HG03159 (cell line): ENCODE measurements at regions not wholly inside any gene's neighbourhood (a gene's known extent, or its start where the extent isn't known, plus 50 kb on each side); places are given as distances from the start of the nearest gene placed in this dataset.

ENCODE experiments used
- ATAC-seq: cut with Tn5 transposase; IDR thresholded peaks from one replicate; pipeline ENCODE4 v1.9.1; 2021; ENCODE audit warnings: mild to moderate bottlenecking, moderate library complexity; ENCODE audit not compliant: unreplicated experiment

- ATAC-seq: no peak
Observed at GRCh38 chr5:124692950-124693349, 53.5 kb downstream of the ZNF608 start.

DNA sequence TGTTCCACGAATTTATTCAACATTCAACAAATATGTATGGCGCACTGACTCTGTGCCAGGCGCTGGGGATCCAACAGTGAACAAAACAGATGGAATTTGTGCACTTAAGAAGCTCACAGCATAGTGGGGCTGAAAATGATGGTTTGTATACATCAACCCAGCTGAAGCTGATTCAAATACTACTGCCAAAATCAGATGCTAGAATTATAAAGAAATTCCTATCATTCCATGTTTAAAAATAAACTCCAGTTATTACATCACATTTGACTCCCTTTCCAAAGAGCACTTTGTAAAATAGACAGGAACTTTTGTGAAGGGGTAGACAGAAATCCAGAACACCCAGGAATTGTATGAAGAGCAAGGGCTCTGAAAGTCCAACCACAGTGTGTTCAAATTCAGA lies 54.1 kb downstream of the ZNF608 start:
- no peak for ATAC-seq

DNA sequence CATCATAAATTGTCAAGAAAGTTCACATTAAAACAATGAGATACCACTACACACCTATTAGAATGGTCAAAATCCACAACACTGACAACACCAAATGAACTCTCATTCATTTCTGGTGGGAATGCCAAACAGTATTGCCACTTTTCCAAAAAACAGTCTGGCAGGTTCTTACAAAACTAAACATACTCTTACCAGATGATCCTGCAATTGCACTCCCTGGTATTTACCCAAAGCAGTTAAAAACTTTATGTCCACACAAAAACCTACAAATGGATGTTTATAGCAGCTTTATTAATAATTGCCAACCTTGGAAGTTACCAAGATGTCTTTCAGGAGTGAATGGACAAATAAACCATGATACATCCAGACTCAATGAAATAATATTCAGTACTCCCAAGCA lies 56.8 kb downstream of the ZNF608 start:
- ATAC-seq: no peak

DNA sequence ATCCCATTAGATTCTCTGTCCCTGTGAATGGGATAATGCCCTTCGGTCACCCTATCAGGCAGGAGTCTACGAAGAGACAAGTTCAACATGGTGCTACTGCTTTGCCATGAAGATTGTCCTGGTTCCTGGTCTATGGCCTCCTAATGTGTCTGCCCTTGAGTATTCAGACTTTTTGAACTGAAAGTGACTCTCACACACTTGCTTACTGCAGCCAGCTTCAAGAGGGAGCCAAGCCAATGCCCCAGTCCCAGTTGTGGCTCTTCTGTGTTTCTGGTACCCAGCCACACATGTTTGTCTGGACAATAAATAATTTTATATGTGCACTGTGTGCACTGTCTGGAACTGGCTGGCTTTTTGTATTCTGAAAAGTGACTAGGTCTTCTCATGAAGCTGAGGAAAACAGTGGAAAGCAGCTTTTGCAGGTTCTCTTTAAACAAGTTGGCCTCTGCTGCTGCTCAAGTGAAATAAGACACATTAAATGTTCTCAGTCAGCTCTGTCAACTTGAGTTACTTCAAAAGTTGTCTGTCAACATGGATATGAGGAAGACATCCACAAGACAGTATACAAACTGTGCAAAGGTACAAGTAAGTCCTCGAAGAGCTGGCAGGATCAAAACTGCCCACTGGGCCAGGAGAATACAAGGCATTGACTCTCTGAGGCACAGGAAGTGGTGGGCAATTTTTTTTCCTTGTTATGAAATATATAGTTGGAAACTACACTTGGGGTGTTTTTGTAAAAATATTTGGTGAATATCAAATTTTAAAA lies 60.0 kb downstream of the ZNF608 start:
- ATAC-seq: no peak

GRCh38 chr5:124685404-124685930 lies 61.0 kb downstream of the ZNF608 start:
- no peak for ATAC-seq

GRCh38 chr5:124683917-124684555 lies 62.4 kb downstream of the ZNF608 start:
- ATAC-seq: no peak

- no peak for ATAC-seq
Observed at GRCh38 chr5:124679578-124680199, 66.8 kb downstream of the ZNF608 start.

DNA sequence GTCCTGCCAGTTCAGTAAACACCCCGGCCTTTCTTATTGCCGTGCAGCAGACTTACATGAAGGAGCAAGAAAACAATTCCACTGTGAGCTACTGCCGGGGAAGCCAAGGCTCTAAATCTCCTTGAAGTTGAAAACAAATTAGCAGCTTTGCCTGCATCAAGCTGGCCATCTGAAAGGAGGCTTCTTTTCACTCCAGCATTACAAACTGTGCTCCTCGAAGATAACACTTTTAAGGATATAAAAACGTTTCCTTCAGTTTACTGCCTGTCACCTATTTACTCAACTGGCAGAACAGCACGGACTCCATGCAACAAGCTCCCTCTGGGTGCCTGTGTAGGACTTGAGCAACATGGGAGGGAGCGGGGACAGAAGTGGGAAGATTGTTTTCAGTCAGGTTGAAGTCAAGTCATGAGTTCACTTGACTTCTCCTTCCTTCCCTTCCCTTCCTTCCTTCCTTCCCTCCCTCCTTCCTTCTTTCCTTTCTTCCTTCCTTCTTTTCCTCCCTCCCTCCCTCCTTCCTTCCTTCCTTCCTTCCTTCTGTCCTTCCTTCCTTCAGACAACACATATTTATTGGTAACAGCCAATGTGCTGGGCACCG lies 67.4 kb downstream of the ZNF608 start:
- ATAC-seq: no peak

DNA sequence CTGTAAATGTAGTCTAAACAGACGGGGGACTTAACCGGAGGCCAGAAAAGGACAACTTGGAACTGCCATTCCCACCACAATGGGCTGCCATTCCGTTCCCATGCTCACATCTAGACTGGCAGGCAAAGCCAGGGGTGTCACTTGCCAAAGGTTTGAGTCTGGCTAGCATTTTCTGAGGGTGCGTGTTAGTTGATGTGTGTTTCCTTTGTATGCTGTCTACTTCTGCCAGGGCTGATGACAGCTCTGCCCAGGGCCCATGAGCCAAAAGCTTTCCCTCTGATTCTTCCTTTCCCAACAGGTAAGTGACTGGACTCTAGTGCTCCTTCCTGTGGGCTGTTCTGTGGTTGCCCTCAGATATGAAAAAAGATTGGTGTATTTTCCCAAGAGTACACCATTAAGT lies 68.0 kb downstream of the ZNF608 start:
- no peak for ATAC-seq

DNA sequence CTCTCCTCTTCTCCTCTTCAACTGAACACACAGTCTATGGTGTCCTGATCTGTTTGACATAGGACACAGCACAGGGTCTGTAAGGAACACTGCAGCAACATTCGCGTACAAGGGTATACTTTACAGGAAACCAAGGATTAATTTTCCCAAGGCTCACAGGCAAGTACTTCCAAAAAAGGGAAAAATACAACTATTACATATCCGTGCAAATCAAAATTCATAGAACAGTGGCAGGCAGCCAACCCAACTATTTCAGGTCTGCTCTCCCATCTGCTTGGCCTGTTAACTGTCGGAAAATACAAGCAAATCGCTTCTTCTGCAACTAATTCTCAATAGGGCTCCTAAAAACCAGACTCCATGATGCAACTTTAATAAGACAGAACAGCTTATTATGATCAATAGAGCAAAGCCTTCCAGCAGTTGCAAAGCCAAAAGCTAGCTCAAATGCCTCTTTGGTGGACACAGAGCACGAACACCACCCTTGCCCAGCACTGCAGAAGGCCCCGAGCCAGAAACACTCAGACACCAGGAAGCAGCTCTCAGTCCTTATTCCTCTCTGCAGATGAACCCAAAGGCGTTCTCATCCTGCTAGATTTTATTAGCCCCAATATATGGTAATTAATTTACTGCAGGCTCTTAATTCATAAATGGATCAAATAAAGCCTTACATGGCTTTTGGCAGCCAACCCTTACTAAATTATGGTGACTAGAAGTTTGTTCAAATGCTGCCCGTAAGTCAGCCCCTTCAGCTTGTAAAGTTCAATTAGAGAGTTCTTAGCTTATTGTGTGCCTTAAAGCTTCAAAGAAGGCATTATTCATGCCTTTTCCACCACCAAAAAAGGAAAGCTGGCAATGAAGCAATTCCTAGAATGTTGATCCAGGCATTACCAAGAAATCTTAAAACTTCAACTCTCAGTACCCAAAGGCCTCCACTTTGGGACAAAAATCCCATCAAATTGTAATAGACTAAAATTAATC lies 68.8 kb downstream of the ZNF608 start:
- ATAC-seq: no peak

DNA sequence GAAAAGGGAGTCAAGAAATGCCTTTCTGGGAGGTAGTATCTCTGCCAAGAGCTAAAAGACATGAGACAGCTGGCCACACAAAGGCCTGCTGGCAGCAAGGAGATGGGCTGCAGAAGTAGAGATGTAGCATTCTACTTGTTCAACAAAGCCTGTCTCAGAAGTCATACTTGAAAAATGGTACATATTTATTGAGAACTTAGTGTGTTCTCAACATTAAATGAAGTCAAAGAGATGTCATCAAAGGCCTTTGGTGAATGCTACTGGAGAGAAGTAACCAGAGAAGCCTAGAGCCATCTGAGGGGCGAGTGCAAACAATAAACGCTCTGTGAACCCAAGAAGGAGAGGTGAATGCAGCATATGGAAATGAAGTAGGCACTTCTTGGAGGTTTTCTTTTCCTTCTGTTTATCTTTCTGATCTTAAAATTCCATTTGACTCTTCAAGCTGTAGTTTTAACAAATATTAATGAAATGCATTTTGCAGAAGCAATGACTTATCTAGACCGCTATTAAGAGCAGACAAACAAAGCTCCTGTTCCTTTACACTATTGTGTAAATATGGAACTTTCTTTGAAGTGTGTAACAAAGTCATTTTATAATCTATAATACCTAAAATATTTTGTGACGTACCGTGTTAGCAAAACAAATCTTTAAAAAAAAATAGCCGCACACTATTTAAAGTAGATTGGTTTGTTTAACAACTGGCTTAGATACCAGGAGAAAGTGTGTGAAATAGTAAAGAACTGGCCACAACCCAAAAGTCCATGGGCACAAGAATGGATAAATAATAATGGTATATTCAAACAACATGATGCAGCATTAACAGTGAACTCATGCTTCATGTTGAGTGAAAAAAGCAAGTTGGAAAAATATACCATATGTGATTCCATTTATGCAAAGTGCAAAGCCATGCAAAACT lies 70.2 kb downstream of the ZNF608 start:
- no peak for ATAC-seq

DNA sequence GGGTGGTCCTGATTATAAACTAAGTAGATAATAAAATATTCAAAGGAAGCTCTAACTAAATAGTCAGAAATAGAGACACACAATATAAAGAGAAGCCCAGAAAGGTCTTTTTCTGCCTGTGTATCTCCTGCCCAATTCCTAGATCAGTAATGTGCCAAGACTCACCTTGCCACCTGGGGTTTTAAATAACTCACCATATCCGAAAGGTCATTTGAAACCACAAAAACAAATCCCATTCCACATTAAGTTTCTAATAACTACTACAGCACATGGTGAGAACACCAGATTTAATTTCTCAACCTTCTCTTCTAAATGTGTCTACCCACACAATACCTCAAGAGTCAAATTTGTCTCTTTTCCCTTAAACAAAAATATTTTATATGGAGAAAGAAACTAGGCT lies 75.2 kb downstream of the ZNF608 start:
- ATAC-seq: no peak

DNA sequence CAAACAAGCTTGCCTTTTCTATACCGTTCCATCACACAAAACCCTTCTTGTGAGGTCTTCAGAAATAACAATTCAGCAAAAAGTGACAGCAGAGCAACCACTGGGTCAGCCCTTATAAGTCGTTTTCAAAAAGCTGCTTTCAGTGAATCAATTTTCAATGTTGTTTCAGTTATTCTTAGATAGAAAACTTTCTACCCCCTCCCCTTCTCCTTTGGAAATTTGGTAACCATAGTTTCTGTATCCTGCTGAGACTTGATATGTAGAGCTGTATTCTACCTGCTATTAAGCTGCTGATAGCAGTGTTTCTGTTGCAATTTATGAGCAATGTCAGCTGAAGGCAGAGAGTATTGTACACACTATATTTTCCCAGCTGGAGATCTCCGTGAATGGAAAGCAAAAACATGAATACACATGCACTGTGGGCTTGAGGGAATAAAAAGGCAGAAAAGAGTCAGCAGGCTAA lies 75.7 kb downstream of the ZNF608 start:
- no peak for ATAC-seq

DNA sequence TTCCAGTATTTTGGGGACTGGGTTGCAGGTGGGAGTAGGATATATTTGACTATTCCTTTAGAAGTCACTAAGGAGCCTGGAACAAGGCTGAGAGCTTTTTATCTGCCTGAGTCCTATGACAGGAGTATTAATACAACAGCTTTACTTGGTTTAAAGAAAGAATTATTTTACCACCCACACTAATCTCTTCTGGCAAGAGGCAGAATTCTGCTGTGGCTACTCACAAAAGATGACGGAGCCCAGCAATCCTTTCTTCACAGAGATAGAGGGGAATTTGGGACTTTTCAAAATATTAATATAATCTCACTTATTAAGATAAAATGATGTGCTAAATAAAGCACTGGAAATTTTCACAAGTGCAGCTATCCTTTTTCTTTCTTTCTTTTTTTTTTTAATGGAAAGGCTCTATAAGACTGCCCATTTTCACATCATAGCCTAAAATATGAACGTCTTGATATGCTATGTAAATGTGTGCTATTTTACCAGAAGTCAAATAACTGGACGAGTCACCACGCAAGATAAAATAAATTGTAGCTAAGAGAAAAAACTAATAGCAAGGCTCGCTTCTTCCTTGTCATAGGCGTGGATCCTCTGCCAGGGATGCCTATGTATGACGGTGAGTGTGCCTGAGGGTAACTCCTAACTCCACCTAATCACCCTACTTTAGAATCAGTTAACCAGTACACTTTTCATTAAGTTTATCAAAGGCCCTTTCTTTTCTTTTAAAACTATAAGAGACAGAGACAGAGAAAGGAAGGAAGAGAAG lies 76.3 kb downstream of the ZNF608 start:
- ATAC-seq: no peak

GRCh38 chr5:124669300-124669648 lies 77.2 kb downstream of the ZNF608 start:
- no peak for ATAC-seq

DNA sequence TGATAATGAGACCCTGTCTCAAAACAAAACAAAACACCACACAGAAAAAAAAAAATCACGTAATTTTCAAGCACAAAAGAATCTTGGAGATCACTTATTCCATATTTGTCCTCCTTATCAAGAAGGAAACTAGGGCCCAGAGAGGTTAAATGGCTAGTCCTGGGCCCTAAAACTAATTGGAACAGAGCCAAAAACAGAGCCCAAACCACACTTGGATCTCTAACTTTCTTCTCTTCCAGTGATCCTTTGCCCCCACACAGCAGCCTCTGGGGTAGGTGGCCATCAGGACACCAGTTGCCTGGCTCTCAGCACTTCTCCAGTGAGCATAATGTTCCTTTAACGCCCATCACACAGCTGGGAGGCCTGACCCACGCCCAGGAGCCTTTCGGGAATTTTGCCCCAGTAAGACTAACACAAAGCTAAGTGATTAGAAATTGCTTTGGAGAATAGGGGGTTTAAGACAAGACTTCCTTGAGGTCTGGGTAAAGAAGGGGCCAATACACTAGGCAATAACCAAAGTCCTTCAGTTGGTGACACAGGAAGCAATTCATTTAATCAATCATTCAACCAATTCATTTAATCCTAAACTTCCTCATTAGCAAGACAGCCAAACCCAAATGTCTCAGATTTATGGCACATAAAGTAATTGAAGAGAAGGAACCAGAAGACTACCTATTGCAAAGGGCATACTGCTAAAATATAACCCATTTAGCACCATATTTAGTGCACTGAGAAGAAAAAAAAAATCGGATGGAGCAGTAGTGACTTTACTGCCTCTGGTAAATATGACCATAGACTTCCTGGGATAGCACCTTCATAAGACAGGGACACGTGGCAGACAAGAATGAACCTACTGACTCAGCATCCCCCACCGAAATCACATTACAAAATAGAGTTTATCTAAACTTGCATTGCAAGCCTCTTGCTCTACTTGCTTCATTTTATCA lies 77.8 kb downstream of the ZNF608 start:
- no peak for ATAC-seq

DNA sequence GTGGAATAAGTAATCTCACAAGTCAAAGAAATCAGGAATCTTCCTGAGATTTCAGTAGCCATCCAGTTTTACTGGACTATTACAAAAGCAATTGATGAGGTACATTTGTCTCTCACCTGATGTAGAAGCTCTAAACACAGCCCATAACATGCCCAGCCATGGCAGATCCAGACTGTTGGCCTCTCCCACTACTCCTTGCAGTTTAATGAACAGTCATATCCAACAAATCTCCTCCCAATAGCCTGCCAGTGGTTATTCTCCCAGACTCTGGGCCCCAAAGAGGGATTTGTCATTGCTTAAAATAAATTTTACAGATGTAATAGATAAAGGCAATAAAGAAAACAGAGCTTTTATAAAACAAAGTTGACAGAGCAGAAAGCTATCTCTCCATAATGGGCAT lies 80.8 kb downstream of the ZNF608 start:
- ATAC-seq: no peak

- ATAC-seq: no peak
Observed at GRCh38 chr5:124665035-124665434, 81.4 kb downstream of the ZNF608 start.
